Esophagus muscularis mucosa (tissue), 4 donors: ENCODE measurements at regions not wholly inside any gene's neighbourhood (a gene's known extent, or its start where the extent isn't known, plus 50 kb on each side); places are given as distances from the start of the nearest gene placed in this dataset.
"Not testable (repeated sequence)": the region's sequence is repeated elsewhere in the genome, so short reads cannot be mapped to it uniquely, and the experiment has no call there.

ENCODE experiments used
- DNase-seq: peaks from one replicate; pipeline ENCODE4 v3.0.0-alpha.2; 2017; ENCODE audit errors: extremely low spot score
- H3K27ac ChIP-seq, 4 donors: fragments of 200-600 bp; sonication (generic); replicated peaks in 1 of 4; 1 replicate in 3 of 4; 2 replicates in 1 of 4; pipeline ENCODE4 v1.5.1; 2016 to 2019; ENCODE audit warnings: mild to moderate bottlenecking in 1 of 4
- H3K27me3 ChIP-seq, 4 donors: fragments of 200-600 bp; sonication (generic); one replicate each; pipeline versions ENCODE4 v1.5.1 to v1.6.0; 2016 to 2019
- H3K36me3 ChIP-seq, 4 donors: fragments of 200-600 bp; sonication (generic); one replicate each; pipeline ENCODE4 v1.5.1; 2016 to 2019
- H3K4me1 ChIP-seq, 4 donors: fragments of 200-600 bp; sonication (generic); one replicate each; pipeline ENCODE4 v1.5.1; 2016 to 2019
- H3K4me3 ChIP-seq, 4 donors: fragments of 200-600 bp; sonication (generic); 1 replicate in 2 of 4; 2 replicates in 2 of 4; pipeline ENCODE4 v1.5.1; 2016 to 2019; ENCODE audit warnings: mild to moderate bottlenecking in 4 of 4, moderate library complexity in 1 of 4
- H3K9me3 ChIP-seq, 4 donors: fragments of 200-600 bp; sonication (generic); 1 replicate in 3 of 4; 2 replicates in 1 of 4; pipeline ENCODE4 v1.5.1; 2016 to 2019
- CTCF ChIP-seq, 3 experiments: fragments of 200-600 bp in 2 of 3; fragments of 450-650 bp in 1 of 3; sonication (generic) in 2 of 3; IDR thresholded peaks; one replicate each; pipeline ENCODE4 v1.5.1; 2017 to 2019; ENCODE audit warnings: antibody characterized with exemption in 3 of 3, mild to moderate bottlenecking in 2 of 3, moderate library complexity in 1 of 3
- EP300 ChIP-seq: sonication (generic); formaldehyde crosslinking; IDR thresholded peaks from one replicate; pipeline ENCODE4 v1.6.1; 2017; ENCODE audit warnings: antibody characterized with exemption
- POLR2A ChIP-seq: fragments of 450-650 bp; IDR thresholded peaks from one replicate; pipeline ENCODE4 v1.6.1; 2017; ENCODE audit warnings: antibody characterized with exemption, moderate library complexity, mild to moderate bottlenecking, low read depth
- POLR2AphosphoS5 ChIP-seq, 2 donors: sonication (generic); formaldehyde crosslinking; IDR thresholded peaks; one replicate each; pipeline ENCODE4 v1.6.1; 2017; ENCODE audit warnings: antibody characterized with exemption in 2 of 2
- WGBS: methylation state at CpG from one replicate; pipeline ENCODE4 v1.1.5; 2018; 5-methylcytosine and 5-hydroxymethylcytosine counted together
- intact Hi-C: fragments of 100-400 bp; cut with DNase I; formaldehyde crosslinking; loops from one replicate; pipeline ENCODE4 v1.15.1; 2023

GRCh38 chr7:106749165-106749564, 88.2 kb upstream of the CCDC71L start:
- 62% methylated on average over 1 of the region's 1 CpG for WGBS

DNA sequence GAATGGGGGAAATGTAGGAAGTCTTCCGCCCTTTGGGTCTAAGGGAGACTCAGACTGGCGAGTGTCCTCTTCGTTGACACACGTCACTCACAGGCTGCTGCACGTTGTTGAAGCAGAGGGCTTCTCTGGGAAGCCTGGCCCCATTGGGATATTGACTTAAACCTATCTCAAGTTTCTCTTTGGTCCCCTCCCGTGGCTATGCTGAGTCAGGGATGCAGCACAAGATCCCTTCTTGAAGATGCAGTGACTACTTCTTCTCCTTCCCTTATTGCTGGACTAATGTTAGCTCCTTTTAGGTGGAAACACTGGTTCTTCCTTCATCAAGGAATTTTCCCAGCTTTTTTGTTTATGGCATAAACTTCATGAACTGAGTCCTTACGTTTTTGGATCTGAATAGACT, 89.8 kb upstream of the CCDC71L start:
- intact Hi-C loops: no loop called here
- 81% methylated on average over 7 of the region's 7 CpGs for WGBS

More at GRCh38 chr7:106749165-106749564, 88.2 kb upstream of the CCDC71L start:
- TF ChIP-seq POLR2AphosphoS5 (IDR thresholded peaks at IDR 0.05) (no peak), EP300 (no peak), CTCF (IDR thresholded peaks at IDR 0.05) (no peak), POLR2A (no peak)
- H3K27ac ChIP-seq: no peak overlapping the region
- DNase-seq: no peak
- no peaks in the 10 kb centered on the region for H3K27me3 ChIP-seq
- H3K4me1 ChIP-seq: peaks cover 0 to 16% (median 10%) of the 10 kb centered on the region in 4 donors
- no peaks in the 10 kb centered on the region for H3K36me3 ChIP-seq
- intact Hi-C loops: no loop called here
- no peak overlapping the region for H3K4me3 ChIP-seq
- no peaks in the 10 kb centered on the region for H3K9me3 ChIP-seq

GRCh38 chr7:106752367-106752766, 91.4 kb upstream of the CCDC71L start:
- WGBS: 42% methylated on average over 1 of the region's 1 CpG
- Histone ChIP-seq H3K4me1 (peaks cover 0 to 9% (median 7%) of the 10 kb centered on the region in 4 donors), H3K36me3 (no peaks in the 10 kb centered on the region), H3K4me3 (no peak overlapping the region), H3K27me3 (no peaks in the 10 kb centered on the region), H3K27ac (no peak overlapping the region), H3K9me3 (peaks cover 0 to 3% (median 0%) of the 10 kb centered on the region in 4 donors)
- intact Hi-C loops: no loop called here
- no peak for DNase-seq
- TF ChIP-seq CTCF (IDR thresholded peaks at IDR 0.05) (no peak), EP300 (no peak), POLR2A (no peak), POLR2AphosphoS5 (IDR thresholded peaks at IDR 0.05) (no peak)

More for the DNA sequence above, 89.8 kb upstream of the CCDC71L start:
- Histone ChIP-seq H3K36me3 (no peaks in the 10 kb centered on the region), H3K9me3 (peaks cover 0 to 3% (median 0%) of the 10 kb centered on the region in 4 donors), H3K27ac (no peak overlapping the region), H3K27me3 (no peaks in the 10 kb centered on the region), H3K4me3 (no peak overlapping the region), H3K4me1 (peaks cover 0 to 16% (median 10%) of the 10 kb centered on the region in 4 donors)
- no peak for DNase-seq
- TF ChIP-seq POLR2AphosphoS5 (IDR thresholded peaks at IDR 0.05) (no peak), EP300 (no peak), POLR2A (no peak), CTCF (IDR thresholded peaks at IDR 0.05) (no peak)

- H3K27me3 ChIP-seq, H3K36me3 ChIP-seq, H3K4me3 ChIP-seq, DNase-seq, H3K9me3 ChIP-seq, H3K27ac ChIP-seq, H3K4me1 ChIP-seq, intact Hi-C loops: not testable (repeated sequence)
- WGBS: 100% methylated on average over 3 of the region's 3 CpGs
Measured at GRCh38 chr7:106755024-106755423, 94.1 kb upstream of the CCDC71L start.

DNA sequence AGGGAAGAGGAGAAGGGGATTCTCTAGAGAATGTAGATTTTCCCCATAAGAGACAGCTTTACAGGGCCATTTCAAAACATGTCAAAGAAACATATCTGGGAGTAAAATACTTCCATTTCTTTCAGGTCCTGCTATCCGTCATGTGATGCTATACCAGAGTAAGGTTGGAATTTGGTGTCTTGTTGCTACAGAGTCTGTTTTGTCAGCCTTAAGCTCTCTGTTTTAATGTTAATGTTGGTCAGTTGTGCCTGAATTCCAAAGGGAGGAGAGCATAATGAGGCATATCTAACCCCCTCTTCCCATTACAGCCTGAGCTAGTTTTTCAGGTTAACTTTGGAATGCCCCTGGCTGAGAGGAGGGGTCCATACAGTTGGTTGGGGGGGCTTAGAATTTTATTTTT, 94.7 kb upstream of the CCDC71L start:
- peaks cover 0 to 3% (median 0%) of the 10 kb centered on the region in 4 donors for H3K9me3 ChIP-seq
- 95% methylated on average over 1 of the region's 1 CpG for WGBS

More for the DNA sequence above, 94.7 kb upstream of the CCDC71L start:
- no peak for DNase-seq
- Histone ChIP-seq H3K27ac (no peak overlapping the region), H3K4me3 (no peak overlapping the region), H3K36me3 (no peaks in the 10 kb centered on the region), H3K27me3 (no peaks in the 10 kb centered on the region), H3K4me1 (peaks cover 0 to 8% (median 7%) of the 10 kb centered on the region in 4 donors)
- TF ChIP-seq CTCF (IDR thresholded peaks at IDR 0.05) (no peak), EP300 (no peak), POLR2A (no peak), POLR2AphosphoS5 (IDR thresholded peaks at IDR 0.05) (no peak)
- intact Hi-C loops: no loop called here
